ENCODE measurements at regions not wholly inside any gene's neighbourhood (a gene's known extent, or its start where the extent isn't known, plus 50 kb on each side); places are given as distances from the start of the nearest gene placed in this dataset.

GRCh38 chr13:31060220-31060619, 101.5 kb downstream of the HSPH1 start:
- no peaks in the 10 kb centered on the region for H3K9me3 ChIP-seq
- intact Hi-C loops (cut with DNase I), result no loop called here
- H3K27ac ChIP-seq, result no peak overlapping the region
- H3K4me3 ChIP-seq, result no peak overlapping the region
- TF ChIP-seq CTCF (IDR thresholded peaks at IDR 0.05), result no peak
- H3K36me3 ChIP-seq, result no peaks in the 10 kb centered on the region
- no peaks in the 10 kb centered on the region for H3K4me1 ChIP-seq
- H3K27me3 ChIP-seq, result no peaks in the 10 kb centered on the region
- no peak for DNase-seq (ENCODE audit: extremely low spot score in 2 of 2)

DNA sequence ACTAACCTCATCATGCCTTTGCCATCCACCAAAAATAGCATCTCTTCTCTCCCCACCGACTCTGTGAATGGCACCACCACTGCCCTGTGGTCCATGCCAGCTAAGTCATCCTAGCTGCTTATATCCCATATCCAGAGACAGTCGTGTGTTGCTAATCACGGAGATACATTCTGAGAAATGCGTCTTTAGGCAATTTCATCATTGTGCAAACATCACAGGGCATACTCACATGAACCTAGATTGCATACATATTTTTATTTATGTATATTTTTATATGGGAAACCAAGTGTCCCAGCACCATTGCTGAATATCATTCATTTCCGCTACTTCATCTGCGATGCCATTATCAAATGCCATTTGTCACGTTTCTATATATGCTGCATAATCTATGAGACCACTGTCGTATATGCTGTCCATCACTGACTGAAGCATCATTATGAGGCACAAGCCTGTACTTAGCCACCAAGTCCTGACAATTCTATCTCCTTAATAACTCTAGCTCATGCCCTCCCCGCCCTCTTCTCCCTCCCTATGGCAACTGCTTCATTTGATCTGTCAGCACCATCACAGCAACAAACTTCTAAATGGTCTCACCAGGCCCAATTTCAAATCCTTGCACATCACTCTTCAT, 104.2 kb downstream of the HSPH1 start:
- intact Hi-C loops (cut with DNase I), result no loop called here
- H3K4me3 ChIP-seq, result no peak overlapping the region
- peak in 1 of 2 donors; percentile 12 for DNase-seq (ENCODE audit: extremely low spot score in 2 of 2)
- no peaks in the 10 kb centered on the region for H3K27me3 ChIP-seq
- no peak overlapping the region for H3K27ac ChIP-seq
- TF ChIP-seq POLR2A (IDR thresholded peaks at IDR 0.05) (no peak), CTCF (IDR thresholded peaks at IDR 0.05) (no peak), POLR2AphosphoS5 (IDR thresholded peaks at IDR 0.05; ENCODE audit: insufficient read depth in 1 of 2, low read depth in 1 of 2) (no peak)
- no peaks in the 10 kb centered on the region for H3K4me1 ChIP-seq
- H3K9me3 ChIP-seq, result no peaks in the 10 kb centered on the region
- H3K36me3 ChIP-seq, result no peaks in the 10 kb centered on the region

GRCh38 chr13:31056644-31057271, 104.9 kb downstream of the HSPH1 start:
- Histone ChIP-seq H3K4me3 (no peak overlapping the region), H3K36me3 (no peaks in the 10 kb centered on the region), H3K4me1 (no peaks in the 10 kb centered on the region), H3K27ac (no peak overlapping the region), H3K9me3 (no peaks in the 10 kb centered on the region), H3K27me3 (no peaks in the 10 kb centered on the region)
- DNase-seq (ENCODE audit: extremely low spot score in 2 of 2), result no peak
- intact Hi-C loops (cut with DNase I), result no loop called here
- TF ChIP-seq POLR2A (IDR thresholded peaks at IDR 0.05), result no peak
- TF ChIP-seq POLR2AphosphoS5 (IDR thresholded peaks at IDR 0.05; ENCODE audit: insufficient read depth in 1 of 2, low read depth in 1 of 2), result no peak
- no peak for TF ChIP-seq CTCF (IDR thresholded peaks at IDR 0.05)

DNA sequence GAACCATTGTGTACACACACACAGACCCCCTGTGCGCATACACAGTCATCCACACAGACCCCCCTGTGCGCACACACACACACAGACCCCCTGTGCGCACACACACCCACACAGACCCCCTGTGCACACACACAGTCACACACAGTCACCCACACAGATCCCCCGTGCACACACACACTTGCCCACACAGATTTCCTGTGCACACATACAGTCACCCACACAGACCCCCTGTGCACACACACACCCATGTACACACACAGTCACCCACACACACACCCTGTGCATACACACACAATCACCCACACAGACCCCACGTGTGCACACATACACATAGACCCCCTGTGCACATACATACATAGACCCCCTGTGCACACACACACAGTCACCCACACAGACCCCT, 106.1 kb downstream of the HSPH1 start:
- Histone ChIP-seq H3K27me3 (no peaks in the 10 kb centered on the region), H3K4me1 (no peaks in the 10 kb centered on the region), H3K9me3 (no peaks in the 10 kb centered on the region), H3K4me3 (no peak overlapping the region), H3K27ac (no peak overlapping the region), H3K36me3 (no peaks in the 10 kb centered on the region)
- intact Hi-C loops (cut with DNase I), result no loop called here
- no peak for TF ChIP-seq POLR2A (IDR thresholded peaks at IDR 0.05)
- TF ChIP-seq POLR2AphosphoS5 (IDR thresholded peaks at IDR 0.05; ENCODE audit: insufficient read depth in 1 of 2, low read depth in 1 of 2), result no peak
- no peak for TF ChIP-seq CTCF (IDR thresholded peaks at IDR 0.05)
- no peak for DNase-seq (ENCODE audit: extremely low spot score in 2 of 2)

GRCh38 chr13:31054632-31055031, 107.1 kb downstream of the HSPH1 start:
- TF ChIP-seq CTCF (IDR thresholded peaks at IDR 0.05) (no peak), POLR2AphosphoS5 (IDR thresholded peaks at IDR 0.05; ENCODE audit: insufficient read depth in 1 of 2, low read depth in 1 of 2) (no peak), POLR2A (IDR thresholded peaks at IDR 0.05) (no peak)
- no peak overlapping the region for H3K4me3 ChIP-seq
- H3K27ac ChIP-seq, result no peak overlapping the region
- intact Hi-C loops (cut with DNase I), result no loop called here
- no peaks in the 10 kb centered on the region for H3K36me3 ChIP-seq
- no peaks in the 10 kb centered on the region for H3K9me3 ChIP-seq
- H3K4me1 ChIP-seq, result no peaks in the 10 kb centered on the region
- H3K27me3 ChIP-seq, result no peaks in the 10 kb centered on the region
- no peak for DNase-seq (ENCODE audit: extremely low spot score in 2 of 2)

Data from vagina (tissue), 2 donors.